ENCODE measurements at regions not wholly inside any gene's neighbourhood (a gene's known extent, or its start where the extent isn't known, plus 50 kb on each side); places are given as distances from the start of the nearest gene placed in this dataset.
"Not testable (repeated sequence)": the region's sequence is repeated elsewhere in the genome, so short reads cannot be mapped to it uniquely, and the experiment has no call there.

DNA sequence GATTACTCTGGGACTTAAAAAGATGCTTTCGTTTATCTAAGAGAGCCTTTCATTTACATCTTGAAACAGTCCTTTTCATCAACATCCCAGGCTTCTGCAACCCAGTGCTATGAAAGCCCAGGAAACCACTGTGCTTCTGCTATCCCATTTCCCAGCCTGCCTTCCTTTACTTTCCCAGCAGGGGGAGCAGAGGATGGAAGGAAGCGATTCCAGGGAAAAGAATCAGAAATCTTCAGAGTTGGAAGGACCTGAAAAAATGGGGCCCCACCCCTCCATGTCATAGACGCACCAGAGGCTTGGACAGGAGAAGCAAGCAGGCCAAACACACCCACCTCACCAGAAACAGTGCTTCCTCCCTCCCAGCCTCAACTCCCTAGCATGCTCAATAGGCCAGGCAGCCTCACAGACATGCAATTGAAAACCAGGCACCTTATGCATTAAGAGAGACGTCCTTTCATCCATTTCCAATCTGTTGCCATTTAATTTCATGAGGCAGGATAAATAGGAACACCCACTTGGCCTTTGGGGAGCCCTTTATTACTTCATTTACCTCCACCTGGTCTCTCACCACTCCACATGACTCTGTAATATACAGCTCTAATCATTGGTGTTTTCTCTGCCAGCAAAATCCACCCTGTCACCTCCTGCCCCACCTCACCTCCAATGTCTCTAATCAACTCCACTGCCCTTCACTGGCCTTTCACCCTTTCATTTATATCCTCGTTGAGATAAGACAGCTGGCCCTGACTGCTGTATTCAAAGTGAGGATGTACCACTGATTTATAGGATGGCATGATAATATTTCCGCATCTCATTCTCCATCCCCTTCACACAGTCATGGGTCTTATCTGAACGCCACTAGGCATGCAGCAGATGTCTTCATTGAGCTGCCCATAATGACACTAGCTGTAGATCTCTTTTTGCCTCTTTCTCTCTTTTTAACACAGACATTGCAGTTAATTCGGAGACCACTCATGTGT is 583.9 kb downstream of the NTRK3 start:
- DNase-seq (ENCODE audit: low read depth) = peak; percentile 49

DNA sequence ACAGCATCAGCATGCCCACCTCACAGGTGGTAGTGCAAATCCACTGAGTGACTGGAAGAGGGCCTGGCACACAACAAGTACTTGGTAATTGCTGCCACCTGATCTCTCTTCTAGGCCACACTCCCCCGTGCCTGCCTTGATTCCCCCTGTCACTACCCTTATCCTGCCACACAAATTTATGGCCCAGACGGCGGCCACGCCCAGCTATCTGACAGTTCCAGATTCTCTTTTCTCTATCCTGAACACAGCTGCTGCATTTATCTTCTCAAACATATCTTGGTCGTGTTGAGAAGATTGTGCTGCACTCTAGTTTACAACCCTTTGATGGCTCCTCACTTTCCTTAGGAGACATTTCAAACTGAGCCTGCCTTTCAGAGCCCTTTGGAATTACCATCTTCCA is 585.2 kb downstream of the NTRK3 start:
- no peak for DNase-seq (ENCODE audit: low read depth)

DNA sequence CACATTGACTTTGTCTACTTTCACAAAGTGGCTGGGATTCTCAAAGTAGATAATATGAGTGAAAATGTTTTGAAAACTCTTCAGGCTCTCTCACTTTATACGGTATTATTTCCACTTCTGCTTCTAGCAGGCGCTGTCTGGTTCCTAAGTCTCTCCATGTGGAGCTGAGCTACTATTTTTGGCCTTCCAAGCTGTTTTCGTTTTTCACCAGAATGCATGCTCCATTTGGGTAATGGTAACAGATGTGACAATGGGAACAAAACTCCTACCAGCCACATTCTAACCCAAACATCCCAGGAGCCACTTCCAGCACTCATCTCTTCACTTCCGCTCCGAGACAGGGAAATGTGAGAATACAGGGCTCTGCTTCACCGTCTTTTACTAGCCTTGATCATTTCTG is 586.7 kb downstream of the NTRK3 start:
- no peak for DNase-seq (ENCODE audit: low read depth)

DNA sequence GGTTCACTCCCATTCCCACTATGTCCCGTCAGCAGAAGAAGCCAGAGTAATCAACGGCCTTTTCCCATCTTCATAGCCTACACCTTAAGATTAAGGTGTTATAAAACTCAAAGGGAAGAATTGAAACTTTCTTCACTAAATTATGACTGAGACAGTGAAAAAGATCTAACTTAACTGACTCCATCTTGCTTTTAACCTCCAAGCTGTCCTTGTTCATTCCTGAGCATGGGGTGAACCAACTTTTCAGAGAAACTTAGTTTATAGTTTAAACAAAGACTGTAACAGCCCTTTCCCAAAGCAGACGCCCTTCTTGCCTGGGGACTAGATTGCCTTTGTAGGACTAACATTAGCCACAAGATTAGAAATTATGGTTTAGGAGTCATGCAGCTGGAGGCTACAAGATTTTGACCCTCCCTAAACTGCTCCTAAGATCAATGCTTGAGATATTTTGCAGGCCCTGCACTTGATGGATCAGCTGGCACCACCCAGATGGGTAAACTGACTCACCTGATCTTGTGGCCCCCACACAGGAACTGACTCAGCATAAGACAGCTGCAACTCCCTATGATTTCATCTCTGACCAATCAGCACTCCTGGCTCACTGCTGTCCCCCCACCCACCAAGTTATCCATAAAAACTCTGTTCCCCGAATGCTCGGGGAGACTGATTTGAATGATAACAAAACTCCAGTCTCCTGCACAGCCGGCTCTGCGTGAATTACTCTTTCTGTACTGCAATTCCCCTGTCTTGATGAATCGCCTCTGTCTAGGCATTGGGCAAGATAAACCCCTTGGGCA is 587.6 kb downstream of the NTRK3 start:
- peak; percentile 40 for DNase-seq (ENCODE audit: low read depth)

DNA sequence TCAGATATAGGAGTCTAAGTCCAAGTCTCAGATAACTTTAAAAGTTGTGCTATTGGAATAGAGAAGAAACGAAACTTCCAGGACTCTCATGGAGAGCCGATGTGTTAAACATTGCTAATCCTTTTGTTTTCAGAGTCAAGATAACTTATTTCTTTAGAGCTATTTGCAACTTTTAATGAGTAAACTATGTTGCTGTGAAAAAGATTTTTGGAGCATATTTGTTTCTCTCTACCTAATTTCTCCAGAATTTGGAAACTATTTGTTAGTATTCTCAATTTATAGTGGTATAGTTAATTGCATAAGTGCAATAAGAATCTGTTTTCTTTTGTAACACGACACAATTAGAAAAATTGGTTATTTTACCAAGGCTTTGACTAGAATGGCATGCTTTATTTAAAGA is 588.9 kb downstream of the NTRK3 start:
- DNase-seq (ENCODE audit: low read depth) = no peak

DNA sequence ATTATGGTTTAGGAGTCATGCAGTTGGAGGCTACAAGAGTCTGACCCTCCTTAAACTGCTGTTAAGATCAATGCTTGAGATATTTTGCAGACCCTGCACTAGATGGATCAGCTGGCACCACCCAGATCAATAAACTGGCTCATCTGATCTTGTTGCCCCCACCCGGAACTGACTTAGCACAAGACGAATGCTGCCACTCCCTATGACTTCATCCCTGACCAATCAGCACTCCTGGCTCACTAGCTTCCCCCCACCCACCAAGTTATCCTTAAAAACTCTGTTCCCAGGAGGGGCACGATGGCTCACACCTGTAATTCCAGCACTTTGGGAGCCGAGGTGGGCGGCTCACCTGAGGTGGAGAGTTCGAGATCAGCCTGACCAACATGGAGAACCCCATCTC is 594.0 kb downstream of the NTRK3 start:
- no peak for DNase-seq (ENCODE audit: low read depth)

DNA sequence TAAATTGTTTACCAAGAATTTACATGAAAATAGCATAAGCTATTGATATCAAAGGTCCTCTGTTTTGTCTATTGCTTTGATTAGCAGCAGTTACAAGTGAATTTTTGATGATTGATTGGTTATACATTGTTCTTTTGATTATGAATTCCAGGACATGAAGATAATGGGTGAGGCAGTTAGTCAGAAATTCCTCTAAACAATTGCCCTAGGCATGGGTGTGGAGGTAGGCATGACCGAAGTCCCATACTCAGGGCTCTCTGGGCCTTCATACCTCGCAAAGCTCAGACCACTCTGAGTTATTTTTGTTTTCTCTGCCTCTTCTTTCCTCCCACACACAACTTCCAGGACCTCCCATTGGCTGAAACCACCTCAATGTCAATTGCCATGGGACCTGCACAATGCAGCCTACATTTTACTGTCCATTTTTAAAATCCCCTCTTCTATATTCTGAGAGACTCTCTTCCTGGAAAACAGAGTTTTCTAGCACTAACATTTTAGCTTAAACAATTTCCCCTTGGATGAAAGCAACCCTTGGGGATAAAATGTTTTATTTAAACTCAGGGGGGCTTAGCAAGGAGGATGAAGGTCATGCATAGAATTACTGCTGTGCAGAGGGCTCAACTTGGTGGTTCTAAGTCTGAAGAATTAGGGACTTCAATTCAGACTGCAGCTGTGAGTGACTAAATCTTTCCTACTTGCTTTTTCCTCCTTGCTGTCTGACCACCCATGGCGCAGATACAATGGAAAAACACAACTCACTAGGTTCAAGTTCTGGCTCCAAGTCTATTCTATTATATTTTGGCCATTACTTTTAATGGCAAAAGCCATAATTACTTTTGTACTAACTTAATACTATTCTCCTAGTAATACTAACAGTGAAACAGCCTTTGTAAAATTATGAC is 594.8 kb downstream of the NTRK3 start:
- DNase-seq (ENCODE audit: low read depth) = no peak

DNA sequence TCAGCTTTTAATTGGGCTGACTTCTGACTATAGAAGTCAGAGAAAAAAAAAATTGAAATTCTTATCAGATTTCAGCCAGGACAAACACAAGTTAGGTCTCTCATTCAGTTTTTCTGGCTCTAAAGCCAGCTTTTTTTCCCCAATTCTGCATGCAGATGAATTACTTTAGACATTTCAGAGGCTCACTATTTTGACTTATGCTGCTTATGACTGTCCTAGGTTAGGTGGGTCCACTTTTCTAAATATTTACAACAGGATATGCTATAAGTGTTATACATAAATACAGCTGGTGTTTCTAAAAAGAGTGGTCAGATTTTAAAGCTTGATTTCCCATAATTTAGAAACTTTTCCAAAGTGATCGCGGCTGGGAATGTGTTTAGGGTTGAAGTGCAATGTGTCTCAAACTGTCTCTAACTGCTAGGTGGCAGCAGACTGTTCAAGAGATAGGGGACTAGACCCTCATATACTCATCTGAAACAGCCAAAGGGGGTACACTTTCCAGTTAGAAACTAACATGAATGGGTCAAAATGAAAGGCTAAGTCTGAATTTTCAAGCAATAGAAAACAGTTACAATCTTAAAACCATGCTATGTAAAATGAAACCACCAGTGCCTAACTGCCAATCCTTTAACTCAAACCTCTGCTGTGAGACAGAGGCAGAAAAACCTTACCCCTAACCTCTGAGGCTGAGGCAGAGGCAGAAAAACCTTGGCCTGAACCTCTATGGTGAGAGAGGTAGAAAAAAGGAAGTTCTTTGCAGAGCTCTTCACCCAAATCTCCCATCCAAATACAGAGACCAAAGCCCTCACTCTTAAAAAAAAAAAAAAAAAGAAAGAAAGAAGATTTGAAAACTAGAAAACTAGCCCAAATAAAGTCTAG is 596.0 kb downstream of the NTRK3 start:
- DNase-seq (ENCODE audit: low read depth) = no peak

DNA sequence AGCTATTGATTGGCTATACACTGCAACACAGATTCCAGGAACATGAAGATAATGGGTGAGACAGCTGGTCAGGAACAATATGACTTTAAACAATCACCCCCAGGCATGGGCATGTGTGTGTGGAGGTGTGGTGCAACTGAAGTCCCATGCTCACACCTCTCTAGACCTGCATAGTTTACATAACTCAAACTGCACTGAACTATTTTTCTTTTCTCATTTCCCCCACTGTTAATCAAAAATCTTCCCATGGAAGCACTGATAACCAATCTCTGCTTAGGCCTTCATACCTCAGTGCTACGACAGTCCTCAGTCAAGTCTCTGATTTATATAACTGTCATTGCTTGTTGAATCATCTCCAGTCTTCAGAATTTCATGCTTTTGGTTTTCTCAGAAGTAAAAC is 600.2 kb downstream of the NTRK3 start:
- DNase-seq (ENCODE audit: low read depth) = no peak

DNA sequence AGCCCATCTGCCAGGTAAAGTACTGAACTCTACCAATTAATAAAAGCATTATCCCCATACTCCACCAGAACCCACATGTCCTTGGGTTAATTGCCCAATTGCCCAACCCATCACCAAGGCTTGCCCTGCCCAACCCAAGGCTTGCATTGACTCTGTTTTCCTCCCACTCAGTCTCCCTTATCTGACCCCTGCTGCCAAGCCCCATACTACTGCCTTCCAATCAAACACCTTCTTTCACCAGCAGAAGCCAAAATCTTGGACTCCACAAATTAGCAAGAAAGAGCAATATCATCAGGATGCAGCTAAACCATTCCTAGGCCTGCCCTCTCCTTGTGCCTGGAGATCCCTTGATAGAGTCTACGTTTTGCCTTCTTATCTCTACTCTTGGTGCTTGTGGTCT is 602.9 kb downstream of the NTRK3 start:
- no peak for DNase-seq (ENCODE audit: low read depth)

DNA sequence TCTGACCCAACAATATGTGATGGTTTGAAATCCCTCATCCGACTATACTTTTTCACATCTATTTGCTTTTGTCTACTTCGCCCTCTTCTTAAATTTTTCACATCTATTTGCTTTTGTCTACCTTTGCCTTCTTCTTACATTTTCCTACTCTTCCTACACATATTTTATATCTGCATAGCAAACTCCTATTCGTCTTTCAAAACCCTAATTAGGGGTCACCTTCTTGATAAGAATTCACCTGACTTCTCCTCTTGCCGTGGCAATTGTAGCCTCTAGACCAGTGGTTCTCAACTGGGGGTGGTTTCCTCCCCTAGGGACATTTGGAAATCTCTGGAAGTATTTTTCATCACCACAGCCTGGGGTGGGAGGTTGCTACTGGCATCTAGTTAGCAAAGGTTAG is 607.4 kb downstream of the NTRK3 start:
- DNase-seq (ENCODE audit: low read depth) = no peak

DNA sequence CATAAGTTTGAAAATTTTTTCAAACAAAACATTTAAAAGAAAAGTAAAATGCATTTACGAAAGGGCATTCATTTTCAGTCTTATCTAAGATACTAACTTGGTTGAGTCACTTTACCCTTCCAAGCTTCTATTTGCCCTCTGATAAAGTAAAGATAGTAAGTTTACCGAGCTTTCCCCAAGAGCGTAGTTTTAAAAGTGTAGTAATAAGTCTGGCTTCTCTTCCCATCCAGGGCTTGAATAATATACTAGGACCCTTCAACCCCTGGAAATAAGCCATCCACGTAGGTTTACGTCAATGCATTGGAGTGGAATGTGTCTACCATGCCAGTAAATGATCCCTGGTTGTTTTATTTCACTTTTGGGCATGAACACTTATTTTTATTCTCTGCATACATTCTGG is 608.3 kb downstream of the NTRK3 start:
- DNase-seq (ENCODE audit: low read depth) = no peak

DNA sequence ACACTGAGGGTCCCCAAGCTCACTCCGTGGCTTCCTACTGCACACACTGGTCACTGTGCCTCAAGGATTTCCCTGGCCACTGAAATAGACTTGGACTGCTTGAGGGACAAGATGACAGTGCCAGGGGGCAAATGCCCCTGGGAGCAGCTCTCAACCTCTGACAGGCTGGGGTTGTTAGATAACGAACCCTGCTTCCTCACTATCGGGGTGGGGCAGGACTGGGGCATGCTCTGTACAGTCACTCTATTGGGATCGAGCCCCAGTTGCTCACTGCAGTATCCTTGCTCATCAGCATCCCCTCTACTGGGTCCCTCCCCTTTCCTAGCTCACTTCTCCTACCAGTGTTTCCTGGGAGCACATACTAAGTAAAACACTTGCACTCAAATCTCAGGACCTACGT is 610.8 kb downstream of the NTRK3 start:
- DNase-seq (ENCODE audit: low read depth) = no peak

DNA sequence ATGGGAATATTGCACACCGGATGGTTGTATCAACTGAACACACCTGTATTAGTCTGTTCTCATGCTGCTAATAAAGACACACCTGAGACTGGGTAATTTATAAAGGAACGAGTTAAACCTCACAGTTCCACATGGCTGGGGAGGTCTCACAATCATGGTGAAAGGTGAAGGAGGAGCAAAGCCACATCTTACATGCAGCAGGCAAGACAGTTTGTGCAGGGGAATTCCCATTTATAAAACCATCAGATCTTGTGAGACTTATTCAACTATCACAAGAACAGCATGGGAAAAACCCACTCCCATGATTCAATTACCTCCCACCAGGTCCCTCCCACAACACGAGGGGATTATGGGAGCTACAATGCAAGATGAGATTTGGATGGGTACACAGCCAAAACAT is 613.5 kb downstream of the NTRK3 start:
- DNase-seq (ENCODE audit: low read depth) = not testable (repeated sequence)

DNA sequence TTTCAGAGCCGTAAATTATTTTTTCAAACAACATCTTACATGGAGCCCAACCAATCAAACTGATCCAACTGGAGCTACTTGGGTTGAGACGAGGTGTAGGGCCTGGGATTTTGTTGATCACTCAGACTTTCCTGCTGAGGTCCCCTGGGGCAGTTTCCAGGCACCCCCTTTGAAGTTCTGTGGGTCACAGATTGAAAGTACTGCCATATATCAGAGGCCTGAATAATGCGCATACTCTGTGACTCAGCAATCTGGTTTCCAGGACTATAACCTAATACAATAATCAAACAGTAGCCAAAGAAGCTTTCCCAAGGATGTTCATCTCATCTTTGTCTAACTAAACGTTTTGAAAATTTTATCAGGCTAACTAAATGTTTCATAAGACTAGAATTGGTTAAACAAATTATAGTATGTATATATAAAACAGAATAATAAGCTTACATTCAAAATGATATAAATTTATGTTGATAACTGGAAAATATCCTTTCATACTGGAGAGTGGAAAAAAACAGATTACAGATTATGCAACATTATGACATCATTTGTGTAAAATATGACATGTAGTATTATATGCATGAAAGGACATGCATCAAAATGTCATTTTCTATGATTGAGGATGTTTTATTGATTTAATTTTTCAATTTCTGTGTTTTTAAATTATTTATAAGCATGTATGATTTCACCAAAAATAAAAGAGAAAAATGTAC is 617.1 kb downstream of the NTRK3 start:
- DNase-seq (ENCODE audit: low read depth) = no peak

DNA sequence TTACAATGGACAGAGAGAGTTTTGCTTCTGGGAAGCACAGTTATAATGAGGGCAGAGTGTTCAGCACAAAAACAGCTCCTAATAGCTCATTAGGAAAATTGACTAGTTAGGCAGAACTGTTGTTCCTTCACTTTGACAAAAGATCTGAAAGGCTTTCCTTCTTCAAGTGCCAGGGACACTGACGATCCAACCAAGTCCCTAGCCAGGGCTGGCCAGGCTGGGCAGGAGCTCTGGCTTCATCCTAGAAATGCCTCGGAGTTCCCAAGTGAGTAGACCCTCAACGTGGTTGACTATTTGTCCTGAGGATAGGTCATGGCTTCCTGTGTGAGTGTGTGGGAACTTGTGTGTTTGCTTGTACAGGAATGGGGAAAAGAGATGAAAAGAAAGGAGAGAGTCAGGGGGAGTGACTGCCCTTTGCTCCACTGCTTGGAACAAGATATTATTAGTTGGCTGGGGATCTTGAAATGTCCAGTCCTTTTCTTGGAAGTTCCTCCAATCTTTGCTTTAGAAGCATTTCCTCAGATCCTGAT is 617.9 kb downstream of the NTRK3 start:
- DNase-seq (ENCODE audit: low read depth) = no peak

DNA sequence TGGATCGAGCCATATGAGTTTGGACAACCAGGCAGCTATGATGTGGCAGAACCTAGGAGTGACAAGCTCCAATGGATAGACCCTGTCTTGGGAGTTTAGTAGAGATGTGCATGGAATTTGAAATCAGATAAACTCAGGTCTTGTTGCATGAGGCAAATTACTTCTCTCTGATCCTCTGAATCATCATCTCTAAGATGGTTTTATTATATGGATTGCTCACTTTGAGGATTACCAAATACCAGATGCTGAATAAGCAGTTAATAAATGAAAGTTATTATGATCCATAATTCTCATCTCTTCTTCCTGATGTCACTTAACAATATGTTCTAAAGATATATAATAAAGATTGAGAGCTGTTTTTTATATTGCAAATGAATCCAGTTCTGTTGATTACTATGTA is 622.2 kb downstream of the NTRK3 start:
- DNase-seq (ENCODE audit: low read depth) = no peak

DNA sequence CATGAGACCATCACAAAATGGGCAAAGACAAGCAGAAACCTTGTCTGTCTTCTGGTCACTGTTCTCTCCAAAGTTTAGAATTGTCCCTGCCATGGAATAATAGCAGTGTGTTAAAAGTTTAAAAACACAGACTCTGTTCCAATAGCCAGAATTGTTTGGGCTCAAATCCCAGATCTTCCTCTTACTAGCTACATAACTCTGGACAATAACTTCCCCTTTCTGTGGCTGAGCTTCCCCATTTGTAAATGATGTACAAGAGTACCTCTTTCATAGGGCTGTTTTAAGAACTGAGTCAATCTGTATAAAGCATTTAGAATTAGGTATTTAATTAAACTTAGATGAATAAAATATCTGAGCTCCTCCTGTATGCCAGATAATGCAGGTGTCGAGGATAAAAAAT is 623.0 kb downstream of the NTRK3 start:
- DNase-seq (ENCODE audit: low read depth) = no peak

DNA sequence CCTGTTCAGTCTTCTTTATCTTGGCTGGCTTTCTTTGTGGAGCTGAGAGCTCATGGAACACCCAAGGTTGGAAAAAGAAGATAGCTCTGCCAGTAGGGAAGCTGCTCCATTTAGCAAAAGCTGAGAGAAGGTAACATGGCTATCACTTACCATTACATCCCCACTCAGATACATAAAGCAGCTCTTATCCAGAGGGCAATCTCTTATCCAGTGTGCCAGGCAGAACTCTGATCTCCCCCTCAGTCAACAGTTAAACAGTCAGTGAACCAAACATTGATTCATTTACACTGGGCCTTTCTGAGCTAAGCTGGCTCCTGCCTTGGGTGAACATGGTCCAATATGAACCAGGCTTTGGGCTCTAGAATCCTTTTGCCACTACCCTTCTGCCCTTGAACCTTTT is 624.2 kb downstream of the NTRK3 start:
- DNase-seq (ENCODE audit: low read depth) = no peak

DNA sequence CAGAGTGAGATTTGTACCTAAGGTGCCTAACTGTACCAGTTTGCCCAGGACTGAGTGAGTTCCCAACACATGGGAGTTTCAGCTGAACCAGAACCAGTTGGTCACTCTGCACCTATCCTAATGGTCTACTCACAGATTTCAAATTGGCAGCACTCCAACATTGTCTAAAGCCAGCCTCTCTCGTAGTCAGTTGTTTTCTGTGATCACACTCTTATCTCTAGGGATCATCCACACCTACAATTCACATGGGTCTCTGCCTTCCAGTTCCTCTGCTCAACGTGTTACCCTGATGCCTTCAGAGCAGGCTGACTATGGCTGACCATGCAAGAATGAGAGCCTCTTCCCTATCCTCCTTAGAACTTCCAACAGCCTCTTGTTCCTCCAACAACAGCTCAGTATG is 624.8 kb downstream of the NTRK3 start:
- no peak for DNase-seq (ENCODE audit: low read depth)

Data from HS-27A (cell line).